Suprapubic skin (tissue), 4 donors: ENCODE measurements at regions not wholly inside any gene's neighbourhood (a gene's known extent, or its start where the extent isn't known, plus 50 kb on each side); places are given as distances from the start of the nearest gene placed in this dataset.

Experiments
- EP300 ChIP-seq: sonication (generic); formaldehyde crosslinking; IDR thresholded peaks from one replicate; pipeline ENCODE4 v1.6.1; 2017; ENCODE audit warnings: antibody characterized with exemption
- POLR2A ChIP-seq, 2 donors: fragments of 450-650 bp; IDR thresholded peaks; one replicate each; pipeline ENCODE4 v1.6.1; 2017; ENCODE audit warnings: antibody characterized with exemption in 2 of 2, mild to moderate bottlenecking in 2 of 2, moderate library complexity in 2 of 2
- POLR2AphosphoS5 ChIP-seq, 3 donors: sonication (generic); formaldehyde crosslinking; IDR thresholded peaks; one replicate each; pipeline ENCODE4 v1.6.1; 2017; ENCODE audit warnings: antibody characterized with exemption in 3 of 3
- TF ChIP-seq, protein P1 (sequence below), 2 donors: fragments of 200-600 bp in 1 of 2; fragments of 450-650 bp in 1 of 2; sonication (generic) in 1 of 2; IDR thresholded peaks; one replicate each; pipeline ENCODE4 v1.5.1; 2016 to 2019; ENCODE audit warnings: antibody characterized with exemption in 2 of 2, mild to moderate bottlenecking in 1 of 2, moderate library complexity in 1 of 2

GRCh38 chr3:107208796-107209195 is 168.4 kb upstream of the CCDC54 start:
- TF ChIP-seq, protein P1, sequence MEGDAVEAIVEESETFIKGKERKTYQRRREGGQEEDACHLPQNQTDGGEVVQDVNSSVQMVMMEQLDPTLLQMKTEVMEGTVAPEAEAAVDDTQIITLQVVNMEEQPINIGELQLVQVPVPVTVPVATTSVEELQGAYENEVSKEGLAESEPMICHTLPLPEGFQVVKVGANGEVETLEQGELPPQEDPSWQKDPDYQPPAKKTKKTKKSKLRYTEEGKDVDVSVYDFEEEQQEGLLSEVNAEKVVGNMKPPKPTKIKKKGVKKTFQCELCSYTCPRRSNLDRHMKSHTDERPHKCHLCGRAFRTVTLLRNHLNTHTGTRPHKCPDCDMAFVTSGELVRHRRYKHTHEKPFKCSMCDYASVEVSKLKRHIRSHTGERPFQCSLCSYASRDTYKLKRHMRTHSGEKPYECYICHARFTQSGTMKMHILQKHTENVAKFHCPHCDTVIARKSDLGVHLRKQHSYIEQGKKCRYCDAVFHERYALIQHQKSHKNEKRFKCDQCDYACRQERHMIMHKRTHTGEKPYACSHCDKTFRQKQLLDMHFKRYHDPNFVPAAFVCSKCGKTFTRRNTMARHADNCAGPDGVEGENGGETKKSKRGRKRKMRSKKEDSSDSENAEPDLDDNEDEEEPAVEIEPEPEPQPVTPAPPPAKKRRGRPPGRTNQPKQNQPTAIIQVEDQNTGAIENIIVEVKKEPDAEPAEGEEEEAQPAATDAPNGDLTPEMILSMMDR (IDR thresholded peaks at IDR 0.05): no peak
- TF ChIP-seq POLR2A (IDR thresholded peaks at IDR 0.05) (no peak), POLR2AphosphoS5 (IDR thresholded peaks at IDR 0.05) (no peak), EP300 (no peak)
